Chondrocyte (in vitro differentiated cells): ENCODE measurements at regions not wholly inside any gene's neighbourhood (a gene's known extent, or its start where the extent isn't known, plus 50 kb on each side); places are given as distances from the start of the nearest gene placed in this dataset.

Experiments used
- DNase-seq: peaks from one replicate; pipeline ENCODE4 v3.0.0; 2021; ENCODE audit warnings: mixed read lengths, low spot score
- H3K27ac Mint-ChIP-seq: one replicate; pipeline ENCODE4 v1.8.0; 2021; ENCODE audit warnings: mild to moderate bottlenecking, moderate library complexity, mixed read lengths; ENCODE audit not compliant: unreplicated experiment
- H3K27me3 Mint-ChIP-seq: 2 replicates; pipeline ENCODE4 v1.8.0; 2021; ENCODE audit warnings: low read depth, mixed read lengths
- H3K36me3 Mint-ChIP-seq: 2 replicates; pipeline ENCODE4 v1.8.0; 2021; ENCODE audit warnings: low read depth, mixed read lengths
- H3K4me1 Mint-ChIP-seq: 2 replicates; pipeline ENCODE4 v1.8.0; 2021; ENCODE audit warnings: low read depth, mild to moderate bottlenecking, mixed read lengths
- H3K4me3 Mint-ChIP-seq: one replicate; pipeline ENCODE4 v1.8.0; 2021; ENCODE audit warnings: mild to moderate bottlenecking, moderate library complexity, mixed read lengths; ENCODE audit not compliant: unreplicated experiment
- H3K9me3 Mint-ChIP-seq: 2 replicates; pipeline ENCODE4 v1.8.0; 2021; ENCODE audit warnings: low read depth, mixed read lengths
- CTCF ChIP-seq: fragments of 200-600 bp; sonication (generic); IDR thresholded peaks from 2 replicates; pipeline ENCODE4 v1.5.0; 2021; ENCODE audit warnings: antibody characterized with exemption, mild to moderate bottlenecking, moderate library complexity

- Mint-ChIP-seq H3K9me3 (no peaks in the 10 kb centered on the region), H3K27ac (no peak overlapping the region), H3K4me1 (peaks cover 10% of the 10 kb centered on the region), H3K4me3 (no peak overlapping the region), H3K36me3 (no peaks in the 10 kb centered on the region), H3K27me3 (peaks cover 4% of the 10 kb centered on the region)
- no peak for TF ChIP-seq CTCF
- DNase-seq, result no peak
Measured at GRCh38 chr12:75853626-75854025, 177.9 kb downstream of the PHLDA1 start.

- no peak for DNase-seq
- Mint-ChIP-seq H3K27ac (no peak overlapping the region), H3K36me3 (no peaks in the 10 kb centered on the region), H3K27me3 (peaks cover 4% of the 10 kb centered on the region), H3K4me3 (no peak overlapping the region), H3K4me1 (peaks cover 10% of the 10 kb centered on the region), H3K9me3 (no peaks in the 10 kb centered on the region)
- TF ChIP-seq CTCF, result no peak
Measured at GRCh38 chr12:75852956-75853355, 178.6 kb downstream of the PHLDA1 start.

- H3K4me1 Mint-ChIP-seq, result peaks cover 10% of the 10 kb centered on the region
- no peak overlapping the region for H3K4me3 Mint-ChIP-seq
- TF ChIP-seq CTCF, result no peak
- peaks cover 4% of the 10 kb centered on the region for H3K27me3 Mint-ChIP-seq
- H3K27ac Mint-ChIP-seq, result no peak overlapping the region
- no peak for DNase-seq
- no peaks in the 10 kb centered on the region for H3K36me3 Mint-ChIP-seq
- no peaks in the 10 kb centered on the region for H3K9me3 Mint-ChIP-seq
Measured at GRCh38 chr12:75852143-75852542, 179.4 kb downstream of the PHLDA1 start.

- Mint-ChIP-seq H3K4me3 (no peak overlapping the region), H3K4me1 (peaks cover 10% of the 10 kb centered on the region), H3K27me3 (peaks cover 4% of the 10 kb centered on the region), H3K9me3 (peaks cover 9% of the 10 kb centered on the region), H3K27ac (no peak overlapping the region), H3K36me3 (peaks cover 4% of the 10 kb centered on the region)
- DNase-seq, result no peak
- TF ChIP-seq CTCF, result no peak
Measured at GRCh38 chr12:75850721-75851462, 180.7 kb downstream of the PHLDA1 start.

- Mint-ChIP-seq H3K4me1 (peaks cover 10% of the 10 kb centered on the region), H3K27ac (no peak overlapping the region), H3K27me3 (peaks cover 4% of the 10 kb centered on the region), H3K4me3 (no peak overlapping the region), H3K9me3 (peaks cover 11% of the 10 kb centered on the region), H3K36me3 (peaks cover 4% of the 10 kb centered on the region)
- no peak for TF ChIP-seq CTCF
- no peak for DNase-seq
Measured at GRCh38 chr12:75848961-75849360, 182.6 kb downstream of the PHLDA1 start.
